ENCODE measurements at regions not wholly inside any gene's neighbourhood (a gene's known extent, or its start where the extent isn't known, plus 50 kb on each side); places are given as distances from the start of the nearest gene placed in this dataset.

GRCh38 chr16:13569986-13570385, 350.0 kb upstream of the ERCC4 start:
- Histone ChIP-seq H3K9me3 (no peaks in the 10 kb centered on the region), H3K4me3 (no peak overlapping the region), H3K36me3 (no peaks in the 10 kb centered on the region), H3K27me3 (no peaks in the 10 kb centered on the region), H3K27ac (no peak overlapping the region), H3K4me1 (no peaks in the 10 kb centered on the region)
- intact Hi-C loops (cut with DNase I; ENCODE audit: low total_unique reads): no loop called here
- TF ChIP-seq CTCF (IDR thresholded peaks at IDR 0.05): no peak
- TF ChIP-seq POLR2A (IDR thresholded peaks at IDR 0.05): no peak
- no peak for TF ChIP-seq EP300 (IDR thresholded peaks at IDR 0.05)
- no peak for TF ChIP-seq POLR2AphosphoS5 (IDR thresholded peaks at IDR 0.05)
- WGBS, 5 donors: 80 to 86% (median 83%) methylated on average over 4 of the region's 4 CpGs
- DNase-seq: no peak

GRCh38 chr16:13571036-13571435, 348.9 kb upstream of the ERCC4 start:
- TF ChIP-seq POLR2A (IDR thresholded peaks at IDR 0.05): no peak
- no peak for TF ChIP-seq POLR2AphosphoS5 (IDR thresholded peaks at IDR 0.05)
- no peak for TF ChIP-seq EP300 (IDR thresholded peaks at IDR 0.05)
- TF ChIP-seq CTCF (IDR thresholded peaks at IDR 0.05): no peak
- H3K4me3 ChIP-seq: no peak overlapping the region
- H3K4me1 ChIP-seq: no peaks in the 10 kb centered on the region
- no peak overlapping the region for H3K27ac ChIP-seq
- DNase-seq: no peak
- H3K36me3 ChIP-seq: no peaks in the 10 kb centered on the region
- intact Hi-C loops (cut with DNase I; ENCODE audit: low total_unique reads): no loop called here
- peaks cover 0 to 3% (median under 1%) of the 10 kb centered on the region in 4 donors for H3K9me3 ChIP-seq
- no peaks in the 10 kb centered on the region for H3K27me3 ChIP-seq
- WGBS, 5 donors: 61 to 74% (median 68%) methylated on average over 7 of the region's 7 CpGs

GRCh38 chr16:13573903-13574302, 346.1 kb upstream of the ERCC4 start:
- WGBS, 5 donors: 69 to 82% (median 78%) methylated on average over 3 of the region's 3 CpGs
- Histone ChIP-seq H3K4me3 (no peak overlapping the region), H3K27me3 (no peaks in the 10 kb centered on the region), H3K27ac (no peak overlapping the region), H3K9me3 (peaks cover 0 to 11% (median 3%) of the 10 kb centered on the region in 4 donors), H3K4me1 (no peaks in the 10 kb centered on the region), H3K36me3 (no peaks in the 10 kb centered on the region)
- TF ChIP-seq POLR2AphosphoS5 (IDR thresholded peaks at IDR 0.05) (no peak), POLR2A (IDR thresholded peaks at IDR 0.05) (no peak), EP300 (IDR thresholded peaks at IDR 0.05) (no peak), CTCF (IDR thresholded peaks at IDR 0.05) (no peak)
- intact Hi-C loops (cut with DNase I; ENCODE audit: low total_unique reads): no loop called here
- DNase-seq: no peak

GRCh38 chr16:13586051-13586450, 333.9 kb upstream of the ERCC4 start:
- no peaks in the 10 kb centered on the region for H3K27me3 ChIP-seq
- H3K27ac ChIP-seq: no peak overlapping the region
- DNase-seq: no peak
- no peaks in the 10 kb centered on the region for H3K4me1 ChIP-seq
- no peak overlapping the region for H3K4me3 ChIP-seq
- H3K9me3 ChIP-seq: no peaks in the 10 kb centered on the region
- TF ChIP-seq EP300 (IDR thresholded peaks at IDR 0.05) (no peak), CTCF (IDR thresholded peaks at IDR 0.05) (no peak), POLR2A (IDR thresholded peaks at IDR 0.05) (no peak), POLR2AphosphoS5 (IDR thresholded peaks at IDR 0.05) (no peak)
- 62 to 80% (median 73%) methylated on average over 1 of the region's 1 CpG for WGBS, 5 donors
- no peaks in the 10 kb centered on the region for H3K36me3 ChIP-seq
- intact Hi-C loops (cut with DNase I; ENCODE audit: low total_unique reads): no loop called here

All from stomach (tissue), 8 donors.